Ishikawa (cell line): ENCODE measurements at regions not wholly inside any gene's neighbourhood (a gene's known extent, or its start where the extent isn't known, plus 50 kb on each side); places are given as distances from the start of the nearest gene placed in this dataset.

Experiments used
- CEBPB ChIP-seq: IDR thresholded peaks from 2 replicates; pipeline ENCODE4 v1.6.1; 2012
- CREB1 ChIP-seq: IDR thresholded peaks from 2 replicates; pipeline ENCODE4 v1.6.1; 2012; ENCODE audit warnings: low read depth
- EGR1 ChIP-seq: IDR thresholded peaks from 2 replicates; pipeline ENCODE4 v1.6.1; 2012
- EP300 ChIP-seq: IDR thresholded peaks from 2 replicates; pipeline ENCODE4 v1.6.1; 2012; ENCODE audit warnings: borderline replicate concordance
- RAD21 ChIP-seq: IDR thresholded peaks from 2 replicates; pipeline ENCODE4 v1.6.1; 2012; ENCODE audit warnings: low read depth
- TCF12 ChIP-seq: IDR thresholded peaks from 2 replicates; pipeline ENCODE4 v1.6.1; 2012; ENCODE audit warnings: low read depth
- YY1 ChIP-seq: IDR thresholded peaks from 2 replicates; pipeline ENCODE4 v1.6.1; 2012; ENCODE audit warnings: low read depth
- ZBTB7A ChIP-seq: IDR thresholded peaks from 2 replicates; pipeline ENCODE4 v1.6.1; 2012; ENCODE audit warnings: low read depth
- TF ChIP-seq, protein P1 (sequence below): IDR thresholded peaks from 2 replicates; pipeline ENCODE4 v1.6.1; 2012
- TF ChIP-seq, protein P2 (sequence below): IDR thresholded peaks from 2 replicates; pipeline ENCODE4 v1.6.1; 2012; ENCODE audit warnings: low read depth, mild to moderate bottlenecking

- TF ChIP-seq, protein P1, sequence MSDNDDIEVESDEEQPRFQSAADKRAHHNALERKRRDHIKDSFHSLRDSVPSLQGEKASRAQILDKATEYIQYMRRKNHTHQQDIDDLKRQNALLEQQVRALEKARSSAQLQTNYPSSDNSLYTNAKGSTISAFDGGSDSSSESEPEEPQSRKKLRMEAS, result no peak
- TF ChIP-seq RAD21 (no peak), EP300 (no peak), ZBTB7A (no peak), YY1 (no peak), CEBPB (no peak), EGR1 (no peak), TCF12 (no peak), CREB1 (no peak)
- TF ChIP-seq, protein P2, sequence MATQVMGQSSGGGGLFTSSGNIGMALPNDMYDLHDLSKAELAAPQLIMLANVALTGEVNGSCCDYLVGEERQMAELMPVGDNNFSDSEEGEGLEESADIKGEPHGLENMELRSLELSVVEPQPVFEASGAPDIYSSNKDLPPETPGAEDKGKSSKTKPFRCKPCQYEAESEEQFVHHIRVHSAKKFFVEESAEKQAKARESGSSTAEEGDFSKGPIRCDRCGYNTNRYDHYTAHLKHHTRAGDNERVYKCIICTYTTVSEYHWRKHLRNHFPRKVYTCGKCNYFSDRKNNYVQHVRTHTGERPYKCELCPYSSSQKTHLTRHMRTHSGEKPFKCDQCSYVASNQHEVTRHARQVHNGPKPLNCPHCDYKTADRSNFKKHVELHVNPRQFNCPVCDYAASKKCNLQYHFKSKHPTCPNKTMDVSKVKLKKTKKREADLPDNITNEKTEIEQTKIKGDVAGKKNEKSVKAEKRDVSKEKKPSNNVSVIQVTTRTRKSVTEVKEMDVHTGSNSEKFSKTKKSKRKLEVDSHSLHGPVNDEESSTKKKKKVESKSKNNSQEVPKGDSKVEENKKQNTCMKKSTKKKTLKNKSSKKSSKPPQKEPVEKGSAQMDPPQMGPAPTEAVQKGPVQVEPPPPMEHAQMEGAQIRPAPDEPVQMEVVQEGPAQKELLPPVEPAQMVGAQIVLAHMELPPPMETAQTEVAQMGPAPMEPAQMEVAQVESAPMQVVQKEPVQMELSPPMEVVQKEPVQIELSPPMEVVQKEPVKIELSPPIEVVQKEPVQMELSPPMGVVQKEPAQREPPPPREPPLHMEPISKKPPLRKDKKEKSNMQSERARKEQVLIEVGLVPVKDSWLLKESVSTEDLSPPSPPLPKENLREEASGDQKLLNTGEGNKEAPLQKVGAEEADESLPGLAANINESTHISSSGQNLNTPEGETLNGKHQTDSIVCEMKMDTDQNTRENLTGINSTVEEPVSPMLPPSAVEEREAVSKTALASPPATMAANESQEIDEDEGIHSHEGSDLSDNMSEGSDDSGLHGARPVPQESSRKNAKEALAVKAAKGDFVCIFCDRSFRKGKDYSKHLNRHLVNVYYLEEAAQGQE, result no peak
These were observed 57.9 kb upstream of the TOP3B start for GRCh38 chr22:22040472-22040871.
